K562 (cell line): ENCODE measurements at regions not wholly inside any gene's neighbourhood (a gene's known extent, or its start where the extent isn't known, plus 50 kb on each side); places are given as distances from the start of the nearest gene placed in this dataset.

Experiments used
- ATAC-seq: fragments of 200-7000 bp; cut with Tn5 transposase; 3 replicates; pipeline ENCODE4 v1.9.1; 2020; ENCODE audit warnings: moderate library complexity
- BruUV-seq: library from RNA; stranded (reverse); fragments of 400-500 nt; replicated peaks from 2 replicates; lab custom pipeline; 2021; lab: Mats Ljungman, UMichigan
- CTCF ChIA-PET: fragments of 300-600 bp; formaldehyde crosslinking; extraction: SDS; loops from one replicate; lab custom pipeline; 2021; ENCODE audit warnings: low intra/inter-chr PET ratio; lab: Yijun Ruan, JAX
- POLR2A ChIA-PET: fragments of 300-600, 350-650 bp; sonication (Branson Sonifier 250); formaldehyde crosslinking; extraction: SDS; loops from one replicate; lab custom pipeline; 2021; ENCODE audit warnings: antibody characterized with exemption, inconsistent platforms; lab: Yijun Ruan, JAX
- DNase-seq, 4 experiments: peaks; one replicate each; pipeline versions ENCODE4 v3.0.0 to v3.0.0-alpha.2; 2011 to 2018; ENCODE audit warnings: low spot score in 3 of 4, mixed read lengths in 3 of 4; ENCODE audit errors: extremely low read depth in 1 of 4
- FAIRE-seq: peaks from 2 replicates; lab custom pipeline; 2011; peaks lifted over from hg19 to GRCh38; lab: Jason Lieb, UNC
- H2AFZ ChIP-seq: 2 replicates; pipeline ENCODE4 v1.6.0; 2011; ENCODE audit warnings: low read depth, low read length, control low read depth, inconsistent platforms
- H3K27ac ChIP-seq: fragments of 200-600 bp; 3 replicates; pipeline ENCODE4 v1.8.0; 2011; ENCODE audit warnings: low read depth, mild to moderate bottlenecking, control low read depth, inconsistent platforms, low read length, moderate library complexity, mixed read lengths; ENCODE audit errors: extremely low read depth
- H3K27me3 ChIP-seq, 2 experiments: fragments of 300-600 bp in 1 of 2; 2 replicates in 1 of 2; 3 replicates in 1 of 2; pipeline versions ENCODE4 v1.6.0 to v1.8.0; 2011; ENCODE audit warnings: inconsistent platforms in 2 of 2, low read length in 2 of 2, mild to moderate bottlenecking in 1 of 2, mixed read lengths in 1 of 2, moderate library complexity in 1 of 2; ENCODE audit not compliant: control insufficient read depth in 2 of 2, insufficient read depth in 2 of 2
- H3K36me3 ChIP-seq: fragments of 300-600 bp; 3 replicates; pipeline ENCODE4 v1.8.0; 2011; ENCODE audit warnings: mild to moderate bottlenecking, low read length, inconsistent platforms; ENCODE audit not compliant: control insufficient read depth, insufficient read depth
- H3K4me1 ChIP-seq, 2 experiments: fragments of 200-600 bp in 1 of 2; replicated peaks in 1 of 2; 2 replicates in 1 of 2; 3 replicates in 1 of 2; pipeline versions ENCODE4 v1.5.1 to v1.8.0; 2011; ENCODE audit warnings: inconsistent platforms in 2 of 2, low read length in 2 of 2, mild to moderate bottlenecking in 1 of 2, mixed read lengths in 1 of 2, moderate library complexity in 1 of 2; ENCODE audit not compliant: control insufficient read depth in 2 of 2, insufficient read depth in 2 of 2
- H3K4me2 ChIP-seq: 2 replicates; pipeline ENCODE4 v1.6.1; 2011; ENCODE audit warnings: low read length, control low read depth, inconsistent platforms, mixed read lengths; ENCODE audit not compliant: insufficient read depth
- H3K4me3 ChIP-seq: fragments of 200-600 bp; sonication (generic), shearing (Covaris generic); 2 replicates; pipeline ENCODE4 v1.5.1; 2016; ENCODE audit warnings: control low read depth, inconsistent platforms
- H3K79me2 ChIP-seq: fragments of 200-600 bp; 3 replicates; pipeline ENCODE4 v1.8.0; 2011; ENCODE audit warnings: low read length, inconsistent platforms; ENCODE audit not compliant: control insufficient read depth, insufficient read depth
- H3K9ac ChIP-seq, 2 experiments: 2 replicates each; pipeline versions ENCODE4 v1.6.0 to v1.6.1; 2011; ENCODE audit warnings: low read depth in 2 of 2, low read length in 2 of 2, control low read depth in 1 of 2, inconsistent platforms in 1 of 2, mild to moderate bottlenecking in 1 of 2, mixed read lengths in 1 of 2; ENCODE audit not compliant: insufficient read depth in 1 of 2
- H3K9me1 ChIP-seq: one replicate; pipeline ENCODE4 v1.6.0; 2011; ENCODE audit warnings: inconsistent platforms, mild to moderate bottlenecking, low read length, moderate library complexity; ENCODE audit not compliant: control insufficient read depth, insufficient read depth
- H3K9me3 ChIP-seq: replicated peaks from 2 replicates; pipeline ENCODE4 v1.5.1; 2011; ENCODE audit warnings: low read depth, low read length, inconsistent platforms; ENCODE audit not compliant: control insufficient read depth, insufficient read depth
- H4K20me1 ChIP-seq: replicated peaks from 2 replicates; pipeline ENCODE4 v1.6.1; 2011; ENCODE audit warnings: low read length, inconsistent platforms, mixed read lengths; ENCODE audit not compliant: control insufficient read depth, insufficient read depth
- ARID2 ChIP-seq: fragments of 450-650 bp; IDR thresholded peaks from 2 replicates; pipeline ENCODE4 v1.6.1; 2017; ENCODE audit warnings: antibody characterized with exemption, mild to moderate bottlenecking
- CHAMP1 ChIP-seq: fragments of 450-650 bp; IDR thresholded peaks from 2 replicates; pipeline ENCODE4 v1.6.1; 2016; ENCODE audit warnings: mild to moderate bottlenecking
- CTBP1 ChIP-seq: fragments of 450-650 bp; IDR thresholded peaks from 2 replicates; pipeline ENCODE4 v1.6.1; 2016; ENCODE audit warnings: borderline replicate concordance
- ILF3 ChIP-seq: fragments of 450-650 bp; IDR thresholded peaks from 2 replicates; pipeline ENCODE4 v1.6.1; 2018; ENCODE audit warnings: antibody characterized with exemption, mild to moderate bottlenecking, moderate library complexity, borderline replicate concordance
- L3MBTL2 ChIP-seq: fragments of 450-650 bp; IDR thresholded peaks from 2 replicates; pipeline ENCODE4 v1.6.1; 2016; ENCODE audit warnings: mild to moderate bottlenecking, moderate library complexity
- RFX7 ChIP-seq: fragments of 250-450 bp; sonication (Bioruptor Pico); IDR thresholded peaks from 2 replicates; pipeline ENCODE4 v1.5.1; 2021; ENCODE audit warnings: mild to moderate bottlenecking
- RNF219 ChIP-seq: fragments of 250-450 bp; sonication (Bioruptor Pico); IDR thresholded peaks from 2 replicates; pipeline ENCODE4 v1.5.0; 2022; ENCODE audit warnings: mild to moderate bottlenecking
- TEAD2 ChIP-seq: fragments of 450-650 bp; IDR thresholded peaks from 2 replicates; pipeline ENCODE4 v1.6.1; 2016; ENCODE audit warnings: missing genetic modification characterization, control low read depth, missing compliant biosample characterization
- XRCC4 ChIP-seq: IDR thresholded peaks from one replicate; pipeline ENCODE4 v1.6.1; 2011; ENCODE audit not compliant: insufficient read depth, insufficient read length; ENCODE audit errors: extremely low read depth
- XRCC5 ChIP-seq: fragments of 200-400 bp; formaldehyde crosslinking; IDR thresholded peaks from 2 replicates; pipeline ENCODE4 v1.6.1; 2017; ENCODE audit warnings: low read depth, mild to moderate bottlenecking, low read length
- ZNF639 ChIP-seq, 2 experiments: fragments of 200-800 bp in 1 of 2; sonication (Bioruptor generic) in 1 of 2; sonication (generic) in 1 of 2; formaldehyde crosslinking in 1 of 2; IDR thresholded peaks in 1 of 2; conservative IDR thresholded peaks in 1 of 2; 2 replicates each; pipeline versions ENCODE4 v1.5.0 to v1.6.1; 2016 to 2020; ENCODE audit warnings: missing compliant biosample characterization in 1 of 2, missing genetic modification characterization in 1 of 2, missing genetic modification reagents in 1 of 2
- WGBS: fragments of 100-300 bp; shearing (Covaris generic); methylation state at CpG from one replicate; pipeline ENCODE4 v1.1.6; 2016; ENCODE audit warnings: low coverage, mixed read lengths; ENCODE audit not compliant: insufficient coverage; ENCODE audit errors: missing lambda C conversion rate; 5-methylcytosine and 5-hydroxymethylcytosine counted together
- in situ Hi-C: fragments of 300-500 bp; cut with MboI; formaldehyde crosslinking; loops from 4 replicates; pipeline ENCODE4 v1.15.0; 2018; ENCODE audit warnings: inconsistent platforms, mixed read lengths
- intact Hi-C: fragments of 100-400 bp; cut with micrococcal nuclease; formaldehyde crosslinking; loops from 2 replicates; pipeline ENCODE4 v1.14.2; 2022

- Histone ChIP-seq H3K36me3 (no peaks in the 10 kb centered on the region), H3K79me2 (no peaks in the 10 kb centered on the region), H2AFZ (no peak overlapping the region), H3K9ac (no peak overlapping the region), H3K9me1 (no peaks in the 10 kb centered on the region), H3K4me3 (no peak overlapping the region), H3K4me2 (no peak overlapping the region), H4K20me1 (no peaks in the 10 kb centered on the region), H3K4me1 (no peaks in the 10 kb centered on the region), H3K27me3 (no peaks in the 10 kb centered on the region), H3K27ac (no peak overlapping the region), H3K9me3 (no peaks in the 10 kb centered on the region)
- intact Hi-C loops (no loop called here), in situ Hi-C loops (no loop called here)
- FAIRE-seq (no peak), DNase-seq (no peak), ATAC-seq (no peak)
- ChIA-PET POLR2A (no interaction called here), CTCF (no interaction called here)
- no TSS peak for BruUV-seq
- TF ChIP-seq ILF3 (no peak), XRCC5 (no peak), CTBP1 (no peak)
- WGBS: 0% methylated on average over 3 of the region's 3 CpGs
These were observed 1228.8 kb upstream of the TENM4 start for GRCh38 chr11:80669620-80670019.

- DNase-seq: no peak
- no peaks in the 10 kb centered on the region for H3K4me1 ChIP-seq
- H3K9me1 ChIP-seq: no peaks in the 10 kb centered on the region
- no peak for FAIRE-seq
- ChIA-PET POLR2A (no interaction called here), CTCF (no interaction called here)
- no peak overlapping the region for H3K27ac ChIP-seq
- in situ Hi-C loops (no loop called here), intact Hi-C loops (no loop called here)
- no peaks in the 10 kb centered on the region for H3K79me2 ChIP-seq
- 0% methylated on average over 6 of the region's 6 CpGs for WGBS
- no peaks in the 10 kb centered on the region for H3K36me3 ChIP-seq
- ATAC-seq: no peak
- no peak overlapping the region for H3K4me3 ChIP-seq
- no peaks in the 10 kb centered on the region for H3K27me3 ChIP-seq
- H3K4me2 ChIP-seq: no peak overlapping the region
- H4K20me1 ChIP-seq: no peaks in the 10 kb centered on the region
- H3K9ac ChIP-seq: no peak overlapping the region
- no TSS peak for BruUV-seq
- H3K9me3 ChIP-seq: no peaks in the 10 kb centered on the region
- H2AFZ ChIP-seq: no peak overlapping the region
- TF ChIP-seq RFX7 (no peak), ARID2 (no peak), ZNF639 (CRISPR knock-in tag; conservative IDR thresholded peaks at IDR 0.05 in 1 of 2, IDR thresholded peaks at IDR 0.05 in 1 of 2) (no peak), XRCC4 (no peak), L3MBTL2 (no peak), TEAD2 (no peak), RNF219 (CRISPR knock-in tag) (no peak), CHAMP1 (no peak)
These were observed 1227.2 kb upstream of the TENM4 start for GRCh38 chr11:80668039-80668438.
